Skeletal muscle tissue (tissue), 3 donors: ENCODE measurements at regions not wholly inside any gene's neighbourhood (a gene's known extent, or its start where the extent isn't known, plus 50 kb on each side); places are given as distances from the start of the nearest gene placed in this dataset.
"Not testable (repeated sequence)": the region's sequence is repeated elsewhere in the genome, so short reads cannot be mapped to it uniquely, and the experiment has no call there.

Experiments used
- H3K27ac ChIP-seq: one replicate; pipeline ENCODE4 v1.7.0; 2013; ENCODE audit warnings: mild to moderate bottlenecking, low read depth, low read length, inconsistent platforms
- H3K27me3 ChIP-seq, 3 donors: one replicate each; pipeline ENCODE4 v1.7.0; 2013; ENCODE audit warnings: low read length in 3 of 3; ENCODE audit not compliant: control insufficient read depth in 3 of 3, insufficient read depth in 3 of 3
- H3K36me3 ChIP-seq, 3 donors: one replicate each; pipeline ENCODE4 v1.7.0; 2013; ENCODE audit warnings: low read length in 3 of 3; ENCODE audit not compliant: control insufficient read depth in 3 of 3, insufficient read depth in 3 of 3
- H3K4me1 ChIP-seq, 3 donors: one replicate each; pipeline ENCODE4 v1.7.0; 2013; ENCODE audit warnings: low read length in 3 of 3, mild to moderate bottlenecking in 3 of 3; ENCODE audit not compliant: control insufficient read depth in 3 of 3, insufficient read depth in 3 of 3
- H3K4me3 ChIP-seq, 3 donors: one replicate each; pipeline ENCODE4 v1.7.0; 2013; ENCODE audit warnings: low read length in 3 of 3
- H3K9ac ChIP-seq, 3 donors: one replicate each; pipeline ENCODE4 v1.7.0; 2013; ENCODE audit warnings: low read length in 3 of 3, mild to moderate bottlenecking in 3 of 3, moderate library complexity in 2 of 3, low read depth in 1 of 3
- H3K9me3 ChIP-seq, 3 donors: one replicate each; pipeline ENCODE4 v1.7.0; 2013; ENCODE audit warnings: low read length in 3 of 3; ENCODE audit not compliant: control insufficient read depth in 3 of 3
- donor health status: Osteomylitis.

GRCh38 chr5:90095292-90096060, 314.1 kb downstream of the CETN3 start:
- Histone ChIP-seq H3K9me3 (no peaks in the 10 kb centered on the region), H3K9ac (no peak overlapping the region), H3K36me3 (no peaks in the 10 kb centered on the region)

GRCh38 chr5:90093751-90094485, 315.6 kb downstream of the CETN3 start:
- Histone ChIP-seq H3K27me3 (no peaks in the 10 kb centered on the region), H3K27ac (no peak overlapping the region), H3K4me1 (no peaks in the 10 kb centered on the region), H3K4me3 (no peak overlapping the region), H3K36me3 (no peaks in the 10 kb centered on the region), H3K9me3 (no peaks in the 10 kb centered on the region), H3K9ac (no peak overlapping the region)

More at GRCh38 chr5:90095292-90096060, 314.1 kb downstream of the CETN3 start:
- Histone ChIP-seq H3K27ac (no peak overlapping the region), H3K4me3 (no peak overlapping the region), H3K4me1 (no peaks in the 10 kb centered on the region), H3K27me3 (no peaks in the 10 kb centered on the region)

DNA sequence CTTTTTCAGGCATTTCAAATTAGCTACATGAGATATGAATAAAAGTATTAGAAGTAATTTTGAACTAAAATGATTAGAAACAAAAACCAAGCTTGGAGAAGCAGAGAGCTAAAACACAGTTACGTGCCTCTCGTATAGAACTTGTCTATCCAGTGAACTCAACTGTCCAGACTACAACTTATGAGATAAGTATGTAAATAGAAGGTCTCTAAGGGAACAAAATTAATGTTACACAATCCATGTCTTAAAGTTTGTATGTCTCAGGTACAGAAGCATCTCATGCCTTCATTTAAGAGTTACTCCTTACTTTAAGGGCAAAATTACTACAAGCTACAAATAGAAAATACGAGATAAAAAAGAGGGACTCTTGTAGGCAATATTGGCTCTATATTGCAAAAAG, 316.8 kb downstream of the CETN3 start:
- Histone ChIP-seq H3K9me3 (no peaks in the 10 kb centered on the region), H3K36me3 (no peaks in the 10 kb centered on the region), H3K27ac (no peak overlapping the region), H3K4me3 (no peak overlapping the region), H3K27me3 (no peaks in the 10 kb centered on the region), H3K4me1 (no peaks in the 10 kb centered on the region), H3K9ac (no peak overlapping the region)

DNA sequence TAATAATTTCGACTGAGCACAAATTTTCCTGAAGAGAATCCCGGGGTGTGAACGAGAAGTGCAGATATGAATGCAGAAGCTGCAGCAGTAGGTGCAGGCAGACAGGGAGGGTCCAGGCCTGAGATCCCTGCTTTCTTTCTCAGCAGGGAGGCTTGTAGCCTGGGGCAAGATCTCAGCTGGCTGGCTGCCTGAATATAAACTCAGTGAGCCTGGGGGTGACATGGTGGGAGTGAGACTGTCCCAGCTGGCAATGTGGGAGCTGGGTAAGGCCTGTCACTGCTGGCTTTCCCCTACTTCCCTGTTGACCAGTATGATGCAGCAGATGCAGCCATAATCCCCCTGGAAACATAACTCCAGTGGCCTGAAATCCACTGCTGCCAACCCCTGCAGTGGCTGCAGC, 325.2 kb downstream of the CETN3 start:
- H3K27ac ChIP-seq: no peak overlapping the region
- no peaks in the 10 kb centered on the region for H3K36me3 ChIP-seq
- no peaks in the 10 kb centered on the region for H3K27me3 ChIP-seq
- no peaks in the 10 kb centered on the region for H3K4me1 ChIP-seq
- H3K9me3 ChIP-seq: peaks cover 0 to 2% (median 0%) of the 10 kb centered on the region in 3 donors
- H3K9ac ChIP-seq: no peak overlapping the region
- no peak overlapping the region for H3K4me3 ChIP-seq

GRCh38 chr5:90073026-90073570, 336.5 kb downstream of the CETN3 start:
- H3K9ac ChIP-seq: not testable (repeated sequence)

DNA sequence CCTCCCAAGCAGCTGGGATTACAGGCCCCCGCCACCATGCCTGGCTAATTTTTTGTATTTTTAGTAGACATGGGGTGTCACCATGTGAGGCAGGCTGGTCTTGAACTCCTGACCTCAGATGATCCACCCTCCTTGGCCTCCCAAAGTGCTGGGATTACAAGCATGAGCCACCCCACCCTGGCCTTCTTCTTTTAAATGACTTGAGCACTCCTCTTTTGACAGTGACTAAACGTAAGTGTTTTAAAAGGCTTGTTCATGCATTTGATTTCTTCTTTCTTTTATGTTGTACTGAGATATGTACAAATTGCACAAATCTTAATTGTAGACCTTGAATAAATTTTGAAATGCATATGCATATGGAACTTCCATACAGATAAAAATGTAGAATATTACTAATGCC, 337.9 kb downstream of the CETN3 start:
- Histone ChIP-seq H3K36me3 (no peaks in the 10 kb centered on the region), H3K9me3 (no peaks in the 10 kb centered on the region), H3K27me3 (no peaks in the 10 kb centered on the region), H3K4me3 (no peak overlapping the region), H3K4me1 (no peaks in the 10 kb centered on the region), H3K9ac (no peak overlapping the region), H3K27ac (no peak overlapping the region)

More at GRCh38 chr5:90073026-90073570, 336.5 kb downstream of the CETN3 start:
- not testable (repeated sequence) for H3K4me1 ChIP-seq, H3K36me3 ChIP-seq, H3K9me3 ChIP-seq, H3K27ac ChIP-seq, H3K4me3 ChIP-seq, H3K27me3 ChIP-seq

DNA sequence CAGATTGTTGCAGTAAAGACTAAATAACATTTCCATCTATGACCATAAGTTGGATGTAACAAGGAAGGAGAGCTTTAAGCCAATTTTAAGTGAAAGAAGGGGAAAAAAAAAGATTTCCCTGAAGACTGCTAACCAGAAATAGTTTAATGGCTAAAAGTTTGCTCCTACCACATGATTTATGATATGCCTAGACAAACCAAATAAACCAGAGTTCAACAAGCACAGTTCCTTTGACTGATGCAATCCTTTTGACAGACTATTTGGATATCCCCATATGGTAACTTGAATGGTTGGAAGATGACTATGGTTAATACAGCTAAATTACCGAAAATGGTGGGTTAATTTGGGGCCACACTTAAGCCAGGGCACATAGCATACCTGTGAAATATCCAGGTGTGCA, 338.5 kb downstream of the CETN3 start:
- no peak overlapping the region for H3K4me3 ChIP-seq
- no peaks in the 10 kb centered on the region for H3K4me1 ChIP-seq
- H3K36me3 ChIP-seq: no peaks in the 10 kb centered on the region
- H3K9me3 ChIP-seq: no peaks in the 10 kb centered on the region
- no peak overlapping the region for H3K27ac ChIP-seq
- no peaks in the 10 kb centered on the region for H3K27me3 ChIP-seq
- no peak overlapping the region for H3K9ac ChIP-seq

- Histone ChIP-seq H3K4me3 (no peak overlapping the region), H3K4me1 (no peaks in the 10 kb centered on the region), H3K27me3 (no peaks in the 10 kb centered on the region), H3K9ac (no peak overlapping the region), H3K9me3 (no peaks in the 10 kb centered on the region), H3K36me3 (no peaks in the 10 kb centered on the region), H3K27ac (no peak overlapping the region)
Observed at GRCh38 chr5:90066920-90067319, 342.6 kb downstream of the CETN3 start.

DNA sequence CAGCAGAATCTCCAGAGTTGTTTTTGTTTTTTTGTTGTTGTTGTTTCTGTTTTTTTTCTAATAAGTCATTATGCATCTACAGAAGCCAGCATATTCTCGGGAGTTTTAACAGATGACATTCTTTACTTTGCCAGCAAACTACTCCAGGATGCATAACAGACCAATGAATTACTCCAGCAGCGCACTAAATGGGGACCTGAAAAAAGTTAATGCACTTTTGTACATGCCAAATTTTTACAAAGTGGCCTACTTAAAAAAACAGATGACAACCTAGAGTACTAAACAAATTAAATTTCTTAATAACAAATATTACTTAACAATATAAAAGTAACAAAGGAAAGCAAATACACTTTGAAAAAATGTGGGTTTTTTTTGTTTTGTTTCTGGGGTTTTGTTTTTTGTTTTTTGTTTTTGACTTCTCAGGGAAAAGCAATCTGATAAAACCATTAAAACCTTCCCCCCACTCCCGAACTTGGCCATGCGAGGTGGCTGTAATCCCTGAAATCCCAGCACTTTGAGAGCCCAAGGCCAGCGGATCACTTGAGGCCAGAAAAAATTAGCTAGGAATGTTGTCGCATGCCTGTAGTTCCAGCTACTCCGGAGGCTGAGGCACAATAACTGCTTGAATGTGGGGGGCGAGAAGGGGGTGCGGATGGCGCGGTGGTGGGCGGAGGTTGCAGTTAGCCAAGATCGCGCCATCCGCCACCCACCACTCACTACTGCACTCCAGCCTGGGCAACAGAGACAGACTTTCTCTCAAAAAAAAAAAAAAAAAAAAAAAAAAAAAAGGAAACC, 352.4 kb downstream of the CETN3 start:
- no peak overlapping the region for H3K27ac ChIP-seq
- no peak overlapping the region for H3K4me3 ChIP-seq
- H3K27me3 ChIP-seq: no peaks in the 10 kb centered on the region

More for the DNA sequence above, 352.4 kb downstream of the CETN3 start:
- Histone ChIP-seq H3K9ac (no peak overlapping the region), H3K9me3 (no peaks in the 10 kb centered on the region), H3K4me1 (no peaks in the 10 kb centered on the region), H3K36me3 (no peaks in the 10 kb centered on the region)
